ENCODE measurements at regions not wholly inside any gene's neighbourhood (a gene's known extent, or its start where the extent isn't known, plus 50 kb on each side); places are given as distances from the start of the nearest gene placed in this dataset.

DNA sequence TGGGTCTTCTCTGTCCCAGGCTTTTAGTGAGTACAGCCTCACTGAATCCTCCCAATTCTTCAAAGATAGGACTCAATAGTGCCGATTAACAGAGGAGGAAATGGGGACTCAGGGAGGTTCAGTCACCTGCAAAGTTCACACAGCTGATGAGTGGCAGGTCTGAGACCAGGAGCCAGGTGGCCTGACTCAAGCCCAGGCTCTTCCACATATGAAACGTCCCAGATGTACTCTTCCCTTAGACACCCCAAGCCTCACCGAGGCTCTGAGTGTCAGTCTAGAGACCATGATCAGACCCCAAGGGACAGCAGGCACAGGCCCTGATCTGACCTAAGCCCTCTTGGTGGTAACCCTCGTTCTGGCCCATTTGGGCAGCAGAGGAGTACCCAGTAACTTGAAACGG lies 115.2 kb downstream of the INHBB start:
- no peaks in the 10 kb centered on the region for H3K36me3 ChIP-seq
- peaks cover 0 to 27% (median 3%) of the 10 kb centered on the region in 3 donors for H3K9me3 ChIP-seq
- intact Hi-C loops (cut with DNase I; ENCODE audit: low total_unique reads), result no loop called here
- H3K4me1 ChIP-seq, result no peaks in the 10 kb centered on the region
- DNase-seq, result no peak
- H3K27me3 ChIP-seq, result peaks cover 0 to 3% of the 10 kb centered on the region in 2 donors
- H3K4me3 ChIP-seq, result no peak overlapping the region
- H3K27ac ChIP-seq, result no peak overlapping the region
- TF ChIP-seq, protein P1, sequence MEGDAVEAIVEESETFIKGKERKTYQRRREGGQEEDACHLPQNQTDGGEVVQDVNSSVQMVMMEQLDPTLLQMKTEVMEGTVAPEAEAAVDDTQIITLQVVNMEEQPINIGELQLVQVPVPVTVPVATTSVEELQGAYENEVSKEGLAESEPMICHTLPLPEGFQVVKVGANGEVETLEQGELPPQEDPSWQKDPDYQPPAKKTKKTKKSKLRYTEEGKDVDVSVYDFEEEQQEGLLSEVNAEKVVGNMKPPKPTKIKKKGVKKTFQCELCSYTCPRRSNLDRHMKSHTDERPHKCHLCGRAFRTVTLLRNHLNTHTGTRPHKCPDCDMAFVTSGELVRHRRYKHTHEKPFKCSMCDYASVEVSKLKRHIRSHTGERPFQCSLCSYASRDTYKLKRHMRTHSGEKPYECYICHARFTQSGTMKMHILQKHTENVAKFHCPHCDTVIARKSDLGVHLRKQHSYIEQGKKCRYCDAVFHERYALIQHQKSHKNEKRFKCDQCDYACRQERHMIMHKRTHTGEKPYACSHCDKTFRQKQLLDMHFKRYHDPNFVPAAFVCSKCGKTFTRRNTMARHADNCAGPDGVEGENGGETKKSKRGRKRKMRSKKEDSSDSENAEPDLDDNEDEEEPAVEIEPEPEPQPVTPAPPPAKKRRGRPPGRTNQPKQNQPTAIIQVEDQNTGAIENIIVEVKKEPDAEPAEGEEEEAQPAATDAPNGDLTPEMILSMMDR (IDR thresholded peaks at IDR 0.05), result no peak

DNA sequence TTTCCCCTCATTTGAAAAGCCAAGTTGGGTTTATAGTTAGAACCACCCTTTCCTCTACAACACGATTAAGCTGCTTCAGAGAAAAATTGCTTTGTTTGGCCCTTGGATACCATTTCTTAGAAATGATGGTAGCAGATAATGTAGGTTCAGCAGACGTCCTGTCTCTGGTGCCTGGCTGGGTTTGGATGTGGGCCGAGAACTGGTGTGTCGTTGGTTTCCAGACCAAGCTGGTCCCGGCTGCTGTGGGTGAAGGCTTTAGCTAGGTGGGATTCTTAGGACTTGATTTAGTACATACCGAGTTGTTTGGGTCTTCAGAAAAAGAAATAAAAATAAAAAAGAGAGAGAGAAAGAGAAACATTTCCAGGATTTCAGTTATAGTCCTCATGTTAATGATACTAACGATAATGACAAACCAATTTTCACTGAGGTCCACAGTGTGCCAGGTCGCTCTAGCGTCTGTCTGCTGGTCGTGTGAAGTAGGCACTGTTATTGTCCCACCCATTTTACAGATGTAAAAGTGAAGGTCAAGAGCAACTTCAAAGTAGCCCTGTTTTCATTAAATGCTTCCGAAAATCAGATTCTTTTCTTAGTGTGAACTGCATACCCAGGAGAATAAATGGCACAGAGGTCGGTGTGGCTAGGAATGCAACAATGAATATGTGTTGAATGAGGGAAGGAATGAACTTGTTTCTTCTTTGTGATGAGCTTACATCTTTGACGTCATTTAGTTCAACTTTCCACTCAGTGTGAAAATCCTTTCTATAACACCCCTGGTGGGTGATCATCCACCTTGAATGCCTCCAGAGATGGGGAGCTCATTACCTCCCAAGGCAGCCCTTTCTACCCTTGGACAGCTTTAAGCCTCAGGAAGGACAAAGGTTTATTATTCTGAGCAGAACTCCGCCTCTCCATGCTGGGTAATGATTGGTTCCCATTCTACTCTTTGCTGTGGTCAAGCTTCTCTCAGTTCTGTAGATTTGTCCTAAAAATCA lies 115.9 kb downstream of the INHBB start:
- Histone ChIP-seq H3K4me1 (no peaks in the 10 kb centered on the region), H3K4me3 (no peak overlapping the region), H3K36me3 (no peaks in the 10 kb centered on the region), H3K27ac (no peak overlapping the region), H3K27me3 (peaks cover 0 to 3% of the 10 kb centered on the region in 2 donors), H3K9me3 (peaks cover 0 to 22% (median 3%) of the 10 kb centered on the region in 3 donors)
- no peak for DNase-seq
- intact Hi-C loops (cut with DNase I; ENCODE audit: low total_unique reads), result no loop called here
- TF ChIP-seq, protein P1 (IDR thresholded peaks at IDR 0.05), result no peak

DNA sequence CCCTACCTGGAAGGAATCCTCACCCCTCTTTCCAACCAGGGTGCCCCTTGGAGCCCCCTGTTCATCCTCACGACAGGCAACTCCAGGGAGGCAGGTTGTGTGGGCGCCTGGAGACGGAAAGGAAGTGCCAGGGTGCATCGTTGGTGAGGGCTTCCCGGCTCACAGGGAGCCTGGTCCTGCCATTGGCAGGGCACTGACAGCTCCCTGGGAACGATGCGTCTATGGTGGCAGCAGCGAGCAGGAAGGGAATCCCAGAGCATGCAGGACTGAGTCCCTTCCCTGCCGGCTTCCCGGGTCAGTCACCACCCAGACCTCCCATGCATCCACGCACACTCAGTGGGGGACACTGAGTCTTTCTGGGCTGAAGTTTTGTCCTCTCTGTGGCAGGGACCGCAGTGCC lies 117.6 kb downstream of the INHBB start:
- TF ChIP-seq, protein P1 (IDR thresholded peaks at IDR 0.05), result no peak
- no peak for DNase-seq
- H3K4me3 ChIP-seq, result no peak overlapping the region
- H3K4me1 ChIP-seq, result peaks cover 0 to 2% (median under 1%) of the 10 kb centered on the region in 4 donors
- H3K27me3 ChIP-seq, result peaks cover 0 to 3% of the 10 kb centered on the region in 2 donors
- peaks cover 0 to 11% (median 0%) of the 10 kb centered on the region in 3 donors for H3K9me3 ChIP-seq
- intact Hi-C loops (cut with DNase I; ENCODE audit: low total_unique reads), result no loop called here
- no peaks in the 10 kb centered on the region for H3K36me3 ChIP-seq
- H3K27ac ChIP-seq, result no peak overlapping the region

DNA sequence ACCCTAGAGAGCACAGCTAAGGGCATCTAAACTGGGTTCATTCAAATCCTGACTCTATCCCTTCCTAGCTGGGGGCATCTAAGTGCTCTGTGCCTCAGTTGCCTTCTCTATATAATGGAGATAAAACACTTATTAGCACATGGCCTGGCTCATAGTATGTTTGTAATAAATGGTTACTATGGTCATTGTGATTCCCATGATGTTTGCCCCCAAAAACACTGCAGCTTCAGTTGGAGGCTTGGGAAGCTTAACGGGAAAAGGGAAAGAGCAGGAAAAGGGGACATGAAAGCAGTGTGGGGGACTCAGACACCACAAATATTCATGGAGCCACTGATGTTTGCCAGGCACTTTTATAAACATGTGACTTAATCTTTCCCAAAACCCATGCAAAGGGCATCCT lies 118.1 kb downstream of the INHBB start:
- TF ChIP-seq, protein P1 (IDR thresholded peaks at IDR 0.05), result no peak
- intact Hi-C loops (cut with DNase I; ENCODE audit: low total_unique reads), result no loop called here
- no peak overlapping the region for H3K4me3 ChIP-seq
- H3K36me3 ChIP-seq, result no peaks in the 10 kb centered on the region
- H3K9me3 ChIP-seq, result peaks cover 0 to 7% (median 0%) of the 10 kb centered on the region in 3 donors
- no peak for DNase-seq
- H3K27ac ChIP-seq, result no peak overlapping the region
- peaks cover 0 to 7% (median 2%) of the 10 kb centered on the region in 4 donors for H3K4me1 ChIP-seq
- H3K27me3 ChIP-seq, result peaks cover 0 to 3% of the 10 kb centered on the region in 2 donors

DNA sequence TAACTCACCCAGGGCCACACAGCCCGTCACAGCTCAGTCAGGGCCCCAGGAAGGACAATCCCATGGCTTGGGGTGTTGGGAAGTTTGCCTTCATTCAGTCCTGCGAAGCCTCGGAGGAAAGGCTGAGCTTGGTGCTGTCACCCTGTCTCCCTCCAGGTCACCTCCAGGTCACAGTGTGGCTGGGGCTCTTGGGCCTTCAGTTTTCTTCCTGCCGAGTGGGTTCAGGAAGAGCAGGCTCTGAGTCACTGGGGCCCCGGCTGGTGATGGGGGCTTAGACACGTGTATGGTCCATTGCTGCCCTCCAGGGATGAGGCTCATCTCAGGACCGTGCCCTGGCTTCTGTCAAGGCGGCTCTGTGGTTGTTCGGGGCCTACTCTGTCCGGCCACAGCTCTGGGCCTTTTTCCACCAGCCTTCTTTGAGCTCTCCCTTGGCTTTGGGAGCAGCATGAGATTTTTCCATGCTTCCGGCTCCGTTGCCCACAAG lies 118.6 kb downstream of the INHBB start:
- TF ChIP-seq, protein P1 (IDR thresholded peaks at IDR 0.05), result no peak
- H3K36me3 ChIP-seq, result no peaks in the 10 kb centered on the region
- H3K4me3 ChIP-seq, result no peak overlapping the region
- H3K27me3 ChIP-seq, result peaks cover 0 to 3% of the 10 kb centered on the region in 2 donors
- DNase-seq, result no peak
- no peak overlapping the region for H3K27ac ChIP-seq
- peaks cover 0 to 12% (median 6%) of the 10 kb centered on the region in 4 donors for H3K4me1 ChIP-seq
- H3K9me3 ChIP-seq, result peaks cover 0 to 2% (median 0%) of the 10 kb centered on the region in 3 donors
- intact Hi-C loops (cut with DNase I; ENCODE audit: low total_unique reads), result no loop called here

All from tibial artery (tissue), 4 donors.